ENCODE measurements at regions not wholly inside any gene's neighbourhood (a gene's known extent, or its start where the extent isn't known, plus 50 kb on each side); places are given as distances from the start of the nearest gene placed in this dataset.

DNA sequence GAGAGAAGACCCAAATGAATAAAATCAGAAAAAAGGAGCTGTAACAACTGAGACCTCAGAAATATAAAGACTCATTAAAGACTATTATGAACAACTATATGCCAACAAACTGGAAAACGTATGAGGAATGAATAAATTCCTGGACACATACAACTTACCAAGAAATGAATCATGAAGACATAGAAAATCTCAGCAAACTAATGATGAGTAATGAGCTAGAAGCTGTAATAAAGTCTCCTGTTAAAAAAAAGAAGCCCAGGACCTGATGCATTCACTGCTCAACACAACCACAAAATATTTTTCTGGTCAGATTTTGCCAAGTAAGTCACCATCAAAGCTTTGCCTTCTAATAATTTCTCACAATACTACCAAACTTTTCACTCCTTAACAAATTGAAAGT lies 666.7 kb downstream of the LRRC70 start:
- no peak for TF ChIP-seq CTCF (IDR thresholded peaks at IDR 0.05)
- TF ChIP-seq ZFX (IDR thresholded peaks at IDR 0.05; ENCODE audit: borderline replicate concordance), result no peak

All from 22Rv1 (cell line).